GM23338 (cell line): ENCODE measurements at regions not wholly inside any gene's neighbourhood (a gene's known extent, or its start where the extent isn't known, plus 50 kb on each side); places are given as distances from the start of the nearest gene placed in this dataset.

Source experiments
- ATAC-seq: fragments of 200-7000 bp; cut with Tn5 transposase; 3 replicates; pipeline ENCODE4 v1.9.1; 2020
- DNase-seq: peaks from one replicate; pipeline ENCODE4 v3.0.0-alpha.2; 2015; ENCODE audit warnings: low spot score
- H2AFZ ChIP-seq: fragments of 200-600 bp; sonication (generic); 2 replicates; pipeline ENCODE4 v1.8.0; 2016; ENCODE audit warnings: antibody characterized with exemption, mild to moderate bottlenecking, moderate library complexity
- H3F3A ChIP-seq: fragments of 200-600 bp; sonication (generic); replicated peaks from 2 replicates; pipeline ENCODE4 v1.8.0; 2017; ENCODE audit warnings: antibody characterized with exemption, mixed run types, low read depth
- H3K27ac ChIP-seq: fragments of 200-600 bp; sonication (generic); 2 replicates; pipeline ENCODE4 v1.6.1; 2016; ENCODE audit warnings: low read depth
- H3K27me3 ChIP-seq: fragments of 200-600 bp; sonication (generic); 2 replicates; pipeline ENCODE4 v1.8.0; 2016; ENCODE audit warnings: mild to moderate bottlenecking, mixed run types, moderate library complexity; ENCODE audit not compliant: insufficient read depth
- H3K36me3 ChIP-seq: fragments of 200-600 bp; sonication (generic); 2 replicates; pipeline ENCODE4 v1.8.0; 2016; ENCODE audit warnings: mild to moderate bottlenecking; ENCODE audit not compliant: insufficient read depth
- H3K4me1 ChIP-seq: fragments of 200-600 bp; sonication (generic); 2 replicates; pipeline ENCODE4 v1.8.0; 2016; ENCODE audit warnings: mild to moderate bottlenecking, moderate library complexity; ENCODE audit not compliant: insufficient read depth
- H3K4me2 ChIP-seq: fragments of 200-600 bp; sonication (generic); 2 replicates; pipeline ENCODE4 v1.7.1; 2017; ENCODE audit warnings: mixed run types
- H3K4me3 ChIP-seq: fragments of 200-600 bp; sonication (generic); 2 replicates; pipeline ENCODE4 v1.6.1; 2016; ENCODE audit warnings: mixed run types
- H3K79me2 ChIP-seq: fragments of 200-600 bp; sonication (generic); replicated peaks from 2 replicates; pipeline ENCODE4 v1.8.0; 2017; ENCODE audit warnings: mild to moderate bottlenecking; ENCODE audit not compliant: insufficient read depth
- H3K9me2 ChIP-seq: fragments of 200-600 bp; sonication (generic); 2 replicates; pipeline ENCODE4 v1.8.0; 2017; ENCODE audit not compliant: insufficient read depth
- H4K20me1 ChIP-seq: fragments of 200-600 bp; sonication (generic); replicated peaks from 2 replicates; pipeline ENCODE4 v1.8.0; 2017; ENCODE audit warnings: mild to moderate bottlenecking; ENCODE audit not compliant: insufficient read depth
- H3K27ac Mint-ChIP-seq: 2 replicates; pipeline ENCODE4 v1.8.0; 2020; ENCODE audit warnings: inconsistent platforms, mild to moderate bottlenecking, moderate library complexity, mixed read lengths
- H3K27me3 Mint-ChIP-seq: 3 replicates; pipeline ENCODE4 v1.8.0; 2022; ENCODE audit warnings: low read depth, mild to moderate bottlenecking, moderate library complexity, mixed read lengths, inconsistent platforms; ENCODE audit not compliant: insufficient read depth, poor library complexity
- H3K36me3 Mint-ChIP-seq: 3 replicates; pipeline ENCODE4 v1.8.0; 2021; ENCODE audit warnings: low read depth, mild to moderate bottlenecking, inconsistent platforms, moderate library complexity, mixed read lengths
- H3K4me1 Mint-ChIP-seq: 3 replicates; pipeline ENCODE4 v1.8.0; 2020; ENCODE audit warnings: mild to moderate bottlenecking, inconsistent platforms, mixed read lengths
- H3K4me3 Mint-ChIP-seq: 3 replicates; pipeline ENCODE4 v1.8.0; 2021; ENCODE audit warnings: moderate library complexity, mild to moderate bottlenecking, inconsistent platforms, mixed read lengths
- H3K9me3 Mint-ChIP-seq: 3 replicates; pipeline ENCODE4 v1.8.0; 2020; ENCODE audit warnings: moderate library complexity, mild to moderate bottlenecking, inconsistent platforms, mixed read lengths
- CREB1 ChIP-seq: fragments of 250-450 bp; sonication (Bioruptor Pico); IDR thresholded peaks from 2 replicates; pipeline ENCODE4 v1.5.0; 2020; ENCODE audit warnings: low read depth, mild to moderate bottlenecking, moderate library complexity
- CTCF ChIP-seq, 2 experiments: fragments of 200-600 bp in 1 of 2; sonication (generic) in 1 of 2; conservative IDR thresholded peaks; 2 replicates each; pipeline versions ENCODE4 v1.5.1 to v1.6.1; 2016 to 2017; ENCODE audit warnings: antibody characterized with exemption in 2 of 2, low read depth in 2 of 2, mild to moderate bottlenecking in 2 of 2, moderate library complexity in 1 of 2
- ETS1 ChIP-seq: IDR thresholded peaks from 2 replicates; pipeline ENCODE4 v1.6.1; 2016; ENCODE audit warnings: antibody characterized with exemption
- NANOG ChIP-seq: IDR thresholded peaks from 2 replicates; pipeline ENCODE4 v1.6.1; 2016; ENCODE audit warnings: antibody characterized with exemption, borderline replicate concordance
- POLR2AphosphoS5 ChIP-seq: IDR thresholded peaks from 2 replicates; pipeline ENCODE4 v1.6.1; 2016; ENCODE audit warnings: antibody characterized with exemption, low read depth
- REST ChIP-seq: IDR thresholded peaks from one replicate; pipeline ENCODE4 v1.6.1; 2018; ENCODE audit warnings: antibody characterized with exemption; ENCODE audit not compliant: unreplicated experiment
- STAT1 ChIP-seq: IDR thresholded peaks from one replicate; pipeline ENCODE4 v1.6.1; 2016; ENCODE audit warnings: antibody characterized with exemption; ENCODE audit not compliant: unreplicated experiment
- ZNF114 ChIP-seq: fragments of 250-450 bp; sonication (Bioruptor Pico); IDR thresholded peaks from 2 replicates; pipeline ENCODE4 v1.5.0; 2020; ENCODE audit warnings: mild to moderate bottlenecking, moderate library complexity
- ZNF331 ChIP-seq: fragments of 250-450 bp; sonication (Bioruptor Pico); IDR thresholded peaks from 2 replicates; pipeline ENCODE4 v1.5.0; 2020; ENCODE audit warnings: low read depth, mild to moderate bottlenecking, moderate library complexity
- ZNF462 ChIP-seq: fragments of 250-450 bp; sonication (Bioruptor Pico); IDR thresholded peaks from 2 replicates; pipeline ENCODE4 v1.5.0; 2020; ENCODE audit warnings: mild to moderate bottlenecking, moderate library complexity

- Histone ChIP-seq H3K27ac (no peak overlapping the region), H3F3A (peaks cover 5% of the 10 kb centered on the region), H3K4me2 (peak overlapping the region; percentile 46), H3K4me1 (peaks cover 49% of the 10 kb centered on the region), H3K9me2 (no peaks in the 10 kb centered on the region), H2AFZ (peak overlapping the region; percentile 21; the same call in 1 of the 2 replicates), H3K79me2 (no peaks in the 10 kb centered on the region), H4K20me1 (no peaks in the 10 kb centered on the region), H3K27me3 (no peaks in the 10 kb centered on the region), H3K4me3 (no peak overlapping the region), H3K36me3 (no peaks in the 10 kb centered on the region)
- TF ChIP-seq CREB1 (CRISPR knock-in tag) (no peak), POLR2AphosphoS5 (no peak), ZNF114 (CRISPR knock-in tag) (no peak)
- H3K36me3 Mint-ChIP-seq: no peaks in the 10 kb centered on the region
- ATAC-seq: no peak
- DNase-seq: no peak
- peaks cover 16% of the 10 kb centered on the region for H3K27me3 Mint-ChIP-seq
- no peak overlapping the region for H3K27ac Mint-ChIP-seq
- no peaks in the 10 kb centered on the region for H3K9me3 Mint-ChIP-seq
- no peak overlapping the region for H3K4me3 Mint-ChIP-seq
- H3K4me1 Mint-ChIP-seq: peaks cover 66% of the 10 kb centered on the region
Measured at GRCh38 chr2:207225773-207226172, 60.0 kb upstream of the KLF7 start.

GRCh38 chr2:207226243-207226642 lies 60.5 kb upstream of the KLF7 start:
- H3K4me1 ChIP-seq: peaks cover 47% of the 10 kb centered on the region
- no peaks in the 10 kb centered on the region for H3K79me2 ChIP-seq
- peaks cover 16% of the 10 kb centered on the region for H3K27me3 Mint-ChIP-seq
- no peak for ATAC-seq
- H3K27ac ChIP-seq: no peak overlapping the region
- no peaks in the 10 kb centered on the region for H3K9me2 ChIP-seq
- no peaks in the 10 kb centered on the region for H3K36me3 Mint-ChIP-seq
- H3K4me3 Mint-ChIP-seq: 0 out of 3 replicates have a peak overlapping the region, but pooled peaks have one; percentile 57
- no peak for DNase-seq
- no peaks in the 10 kb centered on the region for H4K20me1 ChIP-seq
- no peaks in the 10 kb centered on the region for H3K9me3 Mint-ChIP-seq
- no peak overlapping the region for H3K27ac Mint-ChIP-seq
- H3K4me1 Mint-ChIP-seq: peaks cover 70% of the 10 kb centered on the region
- H3K36me3 ChIP-seq: no peaks in the 10 kb centered on the region
- H3F3A ChIP-seq: peaks cover 5% of the 10 kb centered on the region
- no peaks in the 10 kb centered on the region for H3K27me3 ChIP-seq
- no peak overlapping the region for H3K4me3 ChIP-seq
- peak overlapping the region; percentile 67 for H3K4me2 ChIP-seq
- H2AFZ ChIP-seq: peak overlapping the region; percentile 84; the same call in 1 of the 2 replicates
- no peak for TF ChIP-seq STAT1
- TF ChIP-seq ZNF331 (CRISPR knock-in tag): no peak
- no peak for TF ChIP-seq ETS1
- TF ChIP-seq ZNF462 (CRISPR knock-in tag): no peak
- TF ChIP-seq REST: no peak
- no peak for TF ChIP-seq POLR2AphosphoS5
- no peak for TF ChIP-seq CTCF (conservative IDR thresholded peaks at IDR 0.05; ENCODE audit: low read depth in 2 of 2)
- TF ChIP-seq ZNF114 (CRISPR knock-in tag): no peak
- TF ChIP-seq NANOG: no peak
